GM19025 (cell line): ENCODE measurements at regions not wholly inside any gene's neighbourhood (a gene's known extent, or its start where the extent isn't known, plus 50 kb on each side); places are given as distances from the start of the nearest gene placed in this dataset.
"Not testable (repeated sequence)": the region's sequence is repeated elsewhere in the genome, so short reads cannot be mapped to it uniquely, and the experiment has no call there.

Experiments used
- ATAC-seq: cut with Tn5 transposase; IDR thresholded peaks from one replicate; pipeline ENCODE4 v1.9.1; 2021; ENCODE audit warnings: mild to moderate bottlenecking, low read depth, moderate library complexity; ENCODE audit not compliant: unreplicated experiment

GRCh38 chr17:72382971-72383722 is 262.3 kb downstream of the SOX9 start:
- ATAC-seq, result no peak

- ATAC-seq, result no peak
Measured at GRCh38 chr17:72385475-72385874, 264.7 kb downstream of the SOX9 start.

- ATAC-seq, result not testable (repeated sequence)
Measured at GRCh38 chr17:72386173-72386572, 265.4 kb downstream of the SOX9 start.

GRCh38 chr17:72386619-72387237 is 265.9 kb downstream of the SOX9 start:
- ATAC-seq, result no peak

- no peak for ATAC-seq
Measured at GRCh38 chr17:72387487-72387886, 266.7 kb downstream of the SOX9 start.

- no peak for ATAC-seq
Measured at GRCh38 chr17:72387969-72388368, 267.1 kb downstream of the SOX9 start.

GRCh38 chr17:72388765-72389473 is 268.1 kb downstream of the SOX9 start:
- peak; percentile 66 for ATAC-seq

GRCh38 chr17:72390675-72391508 is 270.1 kb downstream of the SOX9 start:
- no peak for ATAC-seq

GRCh38 chr17:72392056-72393010 is 271.5 kb downstream of the SOX9 start:
- ATAC-seq, result peak; percentile 33

- no peak for ATAC-seq
Measured at GRCh38 chr17:72393553-72393952, 272.7 kb downstream of the SOX9 start.

GRCh38 chr17:72394531-72394930 is 273.7 kb downstream of the SOX9 start:
- no peak for ATAC-seq

GRCh38 chr17:72396121-72396520 is 275.3 kb downstream of the SOX9 start:
- no peak for ATAC-seq

GRCh38 chr17:72397223-72397667 is 276.4 kb downstream of the SOX9 start:
- ATAC-seq, result no peak

GRCh38 chr17:72397687-72398086 is 276.9 kb downstream of the SOX9 start:
- no peak for ATAC-seq

- ATAC-seq, result no peak
Measured at GRCh38 chr17:72399023-72399607, 278.3 kb downstream of the SOX9 start.

- ATAC-seq, result no peak
Measured at GRCh38 chr17:72399608-72400487, 279.0 kb downstream of the SOX9 start.

GRCh38 chr17:72400488-72400827 is 279.6 kb downstream of the SOX9 start:
- no peak for ATAC-seq

- ATAC-seq, result no peak
Measured at GRCh38 chr17:72400863-72401262, 280.0 kb downstream of the SOX9 start.
